ENCODE measurements at regions not wholly inside any gene's neighbourhood (a gene's known extent, or its start where the extent isn't known, plus 50 kb on each side); places are given as distances from the start of the nearest gene placed in this dataset.

- no peaks in the 10 kb centered on the region for H3K79me2 ChIP-seq (ENCODE audit: control insufficient read depth, insufficient read depth, low read length)
- H2AFZ ChIP-seq (ENCODE audit: low read length): no peak overlapping the region
- H3K36me3 ChIP-seq (ENCODE audit: control insufficient read depth, insufficient read depth, low read length): no peaks in the 10 kb centered on the region
- DNase-seq (ENCODE audit: low read depth in 2 of 2): peak in 1 of 2 donors; percentile 48
- H4K20me1 ChIP-seq (ENCODE audit: control insufficient read depth, extremely low read depth, insufficient read depth, low read length): no peaks in the 10 kb centered on the region
- TF ChIP-seq EZH2 (IDR thresholded peaks at IDR 0.05; ENCODE audit: low read length, missing control alignments): no peak
- TF ChIP-seq CTCF (conservative IDR thresholded peaks at IDR 0.05 in 1 of 2, IDR thresholded peaks at IDR 0.05 in 1 of 2; ENCODE audit: low read depth in 1 of 2, low read length in 2 of 2): no peak
- no peak overlapping the region for H3K4me2 ChIP-seq (ENCODE audit: extremely low read depth, insufficient read depth, low read length)
- H3K27ac ChIP-seq (ENCODE audit: insufficient read depth, low read length): no peak overlapping the region
- no peak overlapping the region for H3K9ac ChIP-seq (ENCODE audit: insufficient read depth, low read length)
- no peaks in the 10 kb centered on the region for H3K4me1 ChIP-seq (ENCODE audit: control insufficient read depth, extremely low read depth, insufficient read depth, low read length)
- H3K4me3 ChIP-seq (replicated peaks in 1 of 4; ENCODE audit: control extremely low read depth in 1 of 4, insufficient read depth in 1 of 4, low read depth in 3 of 4, low read length in 4 of 4): no peak overlapping the region
- H3K9me3 ChIP-seq (ENCODE audit: control insufficient read depth, insufficient read depth, low read depth, low read length): no peaks in the 10 kb centered on the region
- no peaks in the 10 kb centered on the region for H3K27me3 ChIP-seq (ENCODE audit: control insufficient read depth, insufficient read depth, low read length)
Measured at GRCh38 chr17:33438139-33438538, 145.0 kb upstream of the ASIC2 start.

- H3K79me2 ChIP-seq (ENCODE audit: control insufficient read depth, insufficient read depth, low read length): no peaks in the 10 kb centered on the region
- no peak overlapping the region for H2AFZ ChIP-seq (ENCODE audit: low read length)
- no peak for DNase-seq (ENCODE audit: low read depth in 2 of 2)
- H3K9me3 ChIP-seq (ENCODE audit: control insufficient read depth, insufficient read depth, low read depth, low read length): no peaks in the 10 kb centered on the region
- H3K9ac ChIP-seq (ENCODE audit: insufficient read depth, low read length): no peak overlapping the region
- no peak overlapping the region for H3K27ac ChIP-seq (ENCODE audit: insufficient read depth, low read length)
- no peaks in the 10 kb centered on the region for H3K36me3 ChIP-seq (ENCODE audit: control insufficient read depth, insufficient read depth, low read length)
- no peak for TF ChIP-seq EZH2 (IDR thresholded peaks at IDR 0.05; ENCODE audit: low read length, missing control alignments)
- TF ChIP-seq CTCF (conservative IDR thresholded peaks at IDR 0.05 in 1 of 2, IDR thresholded peaks at IDR 0.05 in 1 of 2; ENCODE audit: low read depth in 1 of 2, low read length in 2 of 2): no peak
- H3K27me3 ChIP-seq (ENCODE audit: control insufficient read depth, insufficient read depth, low read length): no peaks in the 10 kb centered on the region
- no peaks in the 10 kb centered on the region for H3K4me1 ChIP-seq (ENCODE audit: control insufficient read depth, extremely low read depth, insufficient read depth, low read length)
- H4K20me1 ChIP-seq (ENCODE audit: control insufficient read depth, extremely low read depth, insufficient read depth, low read length): no peaks in the 10 kb centered on the region
- H3K4me2 ChIP-seq (ENCODE audit: extremely low read depth, insufficient read depth, low read length): no peak overlapping the region
- H3K4me3 ChIP-seq (replicated peaks in 1 of 4; ENCODE audit: control extremely low read depth in 1 of 4, insufficient read depth in 1 of 4, low read depth in 3 of 4, low read length in 4 of 4): no peak overlapping the region
Measured at GRCh38 chr17:33438578-33438977, 145.5 kb upstream of the ASIC2 start.

GRCh38 chr17:33442320-33442719 lies 149.2 kb upstream of the ASIC2 start:
- no peaks in the 10 kb centered on the region for H3K79me2 ChIP-seq (ENCODE audit: control insufficient read depth, insufficient read depth, low read length)
- H3K27me3 ChIP-seq (ENCODE audit: control insufficient read depth, insufficient read depth, low read length): no peaks in the 10 kb centered on the region
- no peak overlapping the region for H3K4me2 ChIP-seq (ENCODE audit: extremely low read depth, insufficient read depth, low read length)
- H3K36me3 ChIP-seq (ENCODE audit: control insufficient read depth, insufficient read depth, low read length): no peaks in the 10 kb centered on the region
- TF ChIP-seq CTCF (conservative IDR thresholded peaks at IDR 0.05 in 1 of 2, IDR thresholded peaks at IDR 0.05 in 1 of 2; ENCODE audit: low read depth in 1 of 2, low read length in 2 of 2) (no peak), EZH2 (IDR thresholded peaks at IDR 0.05; ENCODE audit: low read length, missing control alignments) (no peak)
- H3K9me3 ChIP-seq (ENCODE audit: control insufficient read depth, insufficient read depth, low read depth, low read length): no peaks in the 10 kb centered on the region
- no peak for DNase-seq (ENCODE audit: low read depth in 2 of 2)
- H3K4me1 ChIP-seq (ENCODE audit: control insufficient read depth, extremely low read depth, insufficient read depth, low read length): no peaks in the 10 kb centered on the region
- no peak overlapping the region for H3K9ac ChIP-seq (ENCODE audit: insufficient read depth, low read length)
- no peak overlapping the region for H3K4me3 ChIP-seq (replicated peaks in 1 of 4; ENCODE audit: control extremely low read depth in 1 of 4, insufficient read depth in 1 of 4, low read depth in 3 of 4, low read length in 4 of 4)
- H4K20me1 ChIP-seq (ENCODE audit: control insufficient read depth, extremely low read depth, insufficient read depth, low read length): no peaks in the 10 kb centered on the region
- H3K27ac ChIP-seq (ENCODE audit: insufficient read depth, low read length): no peak overlapping the region
- no peak overlapping the region for H2AFZ ChIP-seq (ENCODE audit: low read length)

Measured in fibroblast of lung (primary cell).